B cell (primary cell): ENCODE measurements at regions not wholly inside any gene's neighbourhood (a gene's known extent, or its start where the extent isn't known, plus 50 kb on each side); places are given as distances from the start of the nearest gene placed in this dataset.

Experiments used
- ATAC-seq: fragments of 200-7000 bp; cut with Tn5 transposase; one replicate; pipeline ENCODE4 v1.10.0; 2021; ENCODE audit warnings: low read depth, mild to moderate bottlenecking, moderate number of reproducible peaks, moderate library complexity
- CTCF ChIA-PET: fragments of 350-600 bp; sonication (Branson Sonifier 250); formaldehyde crosslinking; loops from one replicate; lab custom pipeline; 2021; ENCODE audit warnings: antibody characterized with exemption, inconsistent platforms; lab: Charles Lee
- POLR2A ChIA-PET: fragments of 350-600 bp; sonication (Branson Sonifier 250); formaldehyde crosslinking; loops from one replicate; lab custom pipeline; 2021; ENCODE audit warnings: antibody characterized with exemption; lab: Charles Lee
- DNase-seq: peaks from one replicate; pipeline ENCODE4 v3.0.0; 2013
- H2AFZ ChIP-seq: 2 replicates; pipeline ENCODE4 v1.6.1; 2012; ENCODE audit warnings: mild to moderate bottlenecking, low read depth, low read length; ENCODE audit not compliant: insufficient read depth, poor library complexity, severe bottlenecking
- H3K27ac ChIP-seq, 2 donors: 1 replicate in 1 of 2; 2 replicates in 1 of 2; pipeline ENCODE4 v1.5.1; 2012 to 2013; ENCODE audit warnings: low read length in 2 of 2, mild to moderate bottlenecking in 2 of 2, moderate library complexity in 1 of 2
- H3K27me3 ChIP-seq, 4 experiments: fragments of 200-600 bp in 1 of 4; sonication (generic) in 1 of 4; replicated peaks in 1 of 4; 1 replicate in 2 of 4; 2 replicates in 2 of 4; pipeline versions ENCODE4 v1.6.1 to v1.7.0; 2013 to 2016; ENCODE audit warnings: low read length in 3 of 4, mild to moderate bottlenecking in 2 of 4, mixed read lengths in 1 of 4, moderate library complexity in 1 of 4; ENCODE audit not compliant: insufficient read depth in 4 of 4, control insufficient read depth in 3 of 4; ENCODE audit errors: control extremely low read depth in 1 of 4
- H3K36me3 ChIP-seq, 2 experiments: replicated peaks in 1 of 2; 1 replicate in 1 of 2; 2 replicates in 1 of 2; pipeline versions ENCODE4 v1.6.1 to v1.7.1; 2013; ENCODE audit warnings: low read length in 1 of 2; ENCODE audit not compliant: insufficient read depth in 2 of 2, control insufficient read depth in 1 of 2; ENCODE audit errors: control extremely low read depth in 1 of 2, extremely low read depth in 1 of 2
- H3K4me1 ChIP-seq, 2 donors: fragments of 200-600 bp in 1 of 2; sonication (generic) in 1 of 2; 1 replicate in 1 of 2; 2 replicates in 1 of 2; pipeline versions ENCODE4 v1.5.1 to v1.6.1; 2013 to 2017; ENCODE audit warnings: low read length in 2 of 2; ENCODE audit not compliant: control insufficient read depth in 2 of 2, insufficient read depth in 2 of 2
- H3K4me2 ChIP-seq: replicated peaks from 2 replicates; pipeline ENCODE3; 2012; ENCODE audit warnings: mild to moderate bottlenecking, low read depth, low read length; ENCODE audit not compliant: poor library complexity, severe bottlenecking
- H3K4me3 ChIP-seq, 5 experiments: fragments of 200-600 bp in 1 of 5; sonication (generic) in 1 of 5; 1 replicate in 3 of 5; 2 replicates in 2 of 5; pipeline versions ENCODE4 v1.5.1 to v1.7.0; 2011 to 2016; ENCODE audit warnings: low read length in 4 of 5, mild to moderate bottlenecking in 4 of 5, low read depth in 2 of 5, control low read depth in 1 of 5, moderate library complexity in 1 of 5; ENCODE audit not compliant: insufficient read depth in 1 of 5; ENCODE audit errors: control extremely low read depth in 1 of 5, extremely low read depth in 1 of 5
- H3K79me2 ChIP-seq: fragments of 200-600 bp; sonication (generic); one replicate; pipeline ENCODE4 v1.6.0; 2016; ENCODE audit warnings: low read length; ENCODE audit not compliant: control insufficient read depth, insufficient read depth
- H3K9ac ChIP-seq: fragments of 200-600 bp; sonication (generic); 2 replicates; pipeline ENCODE4 v1.6.1; 2017; ENCODE audit warnings: mild to moderate bottlenecking, low read length, moderate library complexity
- H3K9me3 ChIP-seq, 3 donors: one replicate each; pipeline versions ENCODE4 v1.6.1 to v1.7.1; 2013; ENCODE audit warnings: low read length in 2 of 3; ENCODE audit not compliant: control insufficient read depth in 2 of 3, insufficient read depth in 1 of 3; ENCODE audit errors: control extremely low read depth in 1 of 3
- H4K20me1 ChIP-seq: 2 replicates; pipeline ENCODE4 v1.6.0; 2012; ENCODE audit warnings: mild to moderate bottlenecking, low read length; ENCODE audit not compliant: insufficient read depth, control insufficient read depth, poor library complexity, severe bottlenecking
- H3K27ac Mint-ChIP-seq: one replicate; pipeline ENCODE4 v1.8.0; 2021; ENCODE audit warnings: mixed read lengths
- H3K27me3 Mint-ChIP-seq: one replicate; pipeline ENCODE4 v1.8.0; 2021; ENCODE audit warnings: mixed read lengths
- H3K4me1 Mint-ChIP-seq: one replicate; pipeline ENCODE4 v1.8.0; 2021; ENCODE audit warnings: mixed read lengths
- H3K4me3 Mint-ChIP-seq: one replicate; pipeline ENCODE4 v1.8.0; 2021; ENCODE audit warnings: mixed read lengths
- H3K9me3 Mint-ChIP-seq: one replicate; pipeline ENCODE4 v1.8.0; 2022; ENCODE audit warnings: mixed read lengths; ENCODE audit not compliant: insufficient read depth
- CTCF ChIP-seq: fragments of 200-600 bp; IDR thresholded peaks from one replicate; pipeline ENCODE4 v1.8.0; 2022; ENCODE audit warnings: antibody characterized with exemption, mild to moderate bottlenecking
- EZH2 ChIP-seq: IDR thresholded peaks from 2 replicates; pipeline ENCODE4 v1.6.1; 2012; ENCODE audit warnings: borderline replicate concordance, low read depth, mild to moderate bottlenecking, moderate library complexity, low read length; ENCODE audit not compliant: insufficient read depth, poor library complexity, severe bottlenecking
- WGBS: methylation state at CpG from one replicate; pipeline ENCODE4 v1.1.5; 2013; ENCODE audit warnings: missing lambda C conversion rate; ENCODE audit not compliant: insufficient coverage; 5-methylcytosine and 5-hydroxymethylcytosine counted together
- intact Hi-C: fragments of 100-400 bp; cut with micrococcal nuclease; formaldehyde crosslinking; loops from one replicate; pipeline ENCODE4 v1.10.0; 2022

DNA sequence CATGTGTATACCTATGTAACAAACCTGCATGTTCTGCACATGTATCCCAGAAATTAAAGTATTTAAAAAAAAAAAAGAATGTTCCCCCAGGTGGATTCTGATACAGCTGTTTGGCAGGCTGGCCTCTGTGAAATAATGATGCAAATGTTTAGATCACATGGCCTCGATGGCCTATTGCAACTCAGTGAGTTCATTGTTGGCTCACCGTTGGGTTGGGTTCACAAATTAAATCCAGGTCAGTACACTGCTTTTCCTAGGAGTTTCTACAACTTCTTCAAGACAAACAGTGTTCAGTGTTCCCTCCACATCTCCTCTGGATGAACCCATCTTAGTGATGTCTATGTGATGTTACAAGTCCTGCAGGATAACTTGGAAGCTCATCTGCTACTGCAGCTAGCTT, 58.3 kb upstream of the STXBP6 start:
- Mint-ChIP-seq H3K4me3 (no peak overlapping the region), H3K27me3 (peaks cover 9% of the 10 kb centered on the region), H3K9me3 (no peaks in the 10 kb centered on the region), H3K4me1 (no peaks in the 10 kb centered on the region), H3K27ac (no peak overlapping the region)
- Histone ChIP-seq H3K4me1 (no peaks in the 10 kb centered on the region), H3K27me3 (no peaks in the 10 kb centered on the region), H3K36me3 (no peaks in the 10 kb centered on the region), H3K4me2 (no peak overlapping the region), H3K79me2 (no peaks in the 10 kb centered on the region), H3K4me3 (no peak overlapping the region), H3K9me3 (no peaks in the 10 kb centered on the region), H3K27ac (no peak overlapping the region), H2AFZ (no peak overlapping the region), H3K9ac (no peak overlapping the region), H4K20me1 (no peaks in the 10 kb centered on the region)
- TF ChIP-seq CTCF (no peak), EZH2 (no peak)
- intact Hi-C loops = no loop called here
- WGBS = 100% methylated on average over 1 of the region's 2 CpGs
- ChIA-PET POLR2A (no interaction called here), CTCF (no interaction called here)
- DNase-seq (no peak), ATAC-seq (no peak)

DNA sequence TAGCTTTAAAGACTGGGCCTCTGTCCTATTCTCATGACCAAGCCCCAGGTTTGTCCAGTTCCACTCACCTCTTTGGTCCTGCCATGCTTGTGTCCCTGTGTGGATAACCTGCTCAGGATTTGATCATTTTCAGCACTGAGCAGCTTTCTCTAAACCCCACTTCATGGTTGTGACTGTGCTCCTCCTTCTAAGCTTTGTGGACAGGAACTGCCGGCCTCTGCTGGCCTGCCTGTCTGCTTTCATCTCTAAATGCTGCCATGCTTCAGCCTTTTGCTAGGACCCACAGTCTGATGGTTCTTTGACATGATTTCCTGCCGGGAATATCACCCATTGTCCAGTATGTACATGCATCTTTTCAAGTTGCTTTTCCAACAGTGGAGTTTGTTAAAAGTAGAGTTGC, 53.9 kb upstream of the STXBP6 start:
- Mint-ChIP-seq H3K27ac (no peak overlapping the region), H3K27me3 (peaks cover 2% of the 10 kb centered on the region), H3K4me1 (no peaks in the 10 kb centered on the region), H3K4me3 (no peak overlapping the region), H3K9me3 (no peaks in the 10 kb centered on the region)
- CTCF ChIA-PET = no interaction called here
- no peaks in the 10 kb centered on the region for H3K9me3 ChIP-seq
- TF ChIP-seq EZH2 = no peak
- no peak for TF ChIP-seq CTCF
- H3K4me1 ChIP-seq = no peaks in the 10 kb centered on the region
- H3K36me3 ChIP-seq = no peaks in the 10 kb centered on the region
- DNase-seq (no peak), ATAC-seq (no peak)
- no peaks in the 10 kb centered on the region for H3K79me2 ChIP-seq
- POLR2A ChIA-PET = no interaction called here
- H3K4me2 ChIP-seq = no peak overlapping the region
- H3K27me3 ChIP-seq = no peaks in the 10 kb centered on the region
- H4K20me1 ChIP-seq = no peaks in the 10 kb centered on the region
- H2AFZ ChIP-seq = no peak overlapping the region
- H3K27ac ChIP-seq = no peak overlapping the region
- H3K4me3 ChIP-seq = no peak overlapping the region
- no peak overlapping the region for H3K9ac ChIP-seq
- 86% methylated on average over 1 of the region's 2 CpGs for WGBS
- intact Hi-C loops = no loop called here
